ENCODE measurements at regions not wholly inside any gene's neighbourhood (a gene's known extent, or its start where the extent isn't known, plus 50 kb on each side); places are given as distances from the start of the nearest gene placed in this dataset.

DNA sequence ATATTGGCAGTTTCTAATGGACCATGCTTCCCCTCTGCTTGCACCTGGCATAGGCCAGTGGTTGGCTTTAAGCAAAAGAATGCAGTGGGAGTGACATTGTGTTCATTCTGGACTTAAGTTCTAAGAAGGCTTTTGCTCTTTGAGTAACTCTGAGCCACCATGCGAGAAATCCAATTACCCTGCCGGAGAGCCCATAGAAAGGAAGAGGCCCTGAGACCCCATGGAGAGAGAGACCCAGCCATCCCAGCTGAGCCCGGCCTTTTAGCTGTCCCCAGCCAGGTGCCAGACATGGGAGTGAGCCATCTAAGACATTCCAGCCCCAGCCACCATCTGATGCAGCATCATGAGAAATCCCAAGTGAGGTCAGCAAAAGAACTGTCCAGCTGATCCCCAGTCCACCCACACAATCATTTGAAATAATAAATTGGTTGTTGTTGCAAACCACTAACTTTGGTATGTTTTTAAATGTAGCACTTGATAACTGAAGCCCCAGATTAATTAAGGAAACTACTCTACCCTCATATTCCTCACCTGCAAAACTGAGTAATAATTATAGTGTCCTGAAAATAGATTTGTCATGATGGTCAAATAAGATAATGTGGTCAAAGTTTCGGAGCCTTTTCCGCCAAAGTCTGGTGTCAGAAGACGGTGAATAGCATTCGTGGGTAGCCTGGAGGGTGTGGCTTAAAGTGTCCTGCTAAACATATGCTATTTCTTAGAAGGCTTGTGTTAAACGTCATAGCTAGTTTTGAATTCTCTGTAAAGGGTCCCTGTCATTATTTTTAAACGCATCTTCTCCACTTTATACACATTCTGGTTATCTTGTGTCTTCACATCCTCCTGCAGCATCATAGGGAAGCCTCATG is 166.6 kb upstream of the PELI2 start:
- no peaks in the 10 kb centered on the region for H4K20me1 ChIP-seq (ENCODE audit: control insufficient read depth, extremely low read depth, insufficient read depth, low read length)
- H3K9ac ChIP-seq (ENCODE audit: insufficient read depth, low read length), result no peak overlapping the region
- H3K79me2 ChIP-seq (ENCODE audit: control insufficient read depth, insufficient read depth, low read length), result no peaks in the 10 kb centered on the region
- TF ChIP-seq, protein P1, sequence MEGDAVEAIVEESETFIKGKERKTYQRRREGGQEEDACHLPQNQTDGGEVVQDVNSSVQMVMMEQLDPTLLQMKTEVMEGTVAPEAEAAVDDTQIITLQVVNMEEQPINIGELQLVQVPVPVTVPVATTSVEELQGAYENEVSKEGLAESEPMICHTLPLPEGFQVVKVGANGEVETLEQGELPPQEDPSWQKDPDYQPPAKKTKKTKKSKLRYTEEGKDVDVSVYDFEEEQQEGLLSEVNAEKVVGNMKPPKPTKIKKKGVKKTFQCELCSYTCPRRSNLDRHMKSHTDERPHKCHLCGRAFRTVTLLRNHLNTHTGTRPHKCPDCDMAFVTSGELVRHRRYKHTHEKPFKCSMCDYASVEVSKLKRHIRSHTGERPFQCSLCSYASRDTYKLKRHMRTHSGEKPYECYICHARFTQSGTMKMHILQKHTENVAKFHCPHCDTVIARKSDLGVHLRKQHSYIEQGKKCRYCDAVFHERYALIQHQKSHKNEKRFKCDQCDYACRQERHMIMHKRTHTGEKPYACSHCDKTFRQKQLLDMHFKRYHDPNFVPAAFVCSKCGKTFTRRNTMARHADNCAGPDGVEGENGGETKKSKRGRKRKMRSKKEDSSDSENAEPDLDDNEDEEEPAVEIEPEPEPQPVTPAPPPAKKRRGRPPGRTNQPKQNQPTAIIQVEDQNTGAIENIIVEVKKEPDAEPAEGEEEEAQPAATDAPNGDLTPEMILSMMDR (conservative IDR thresholded peaks at IDR 0.05 in 1 of 2, IDR thresholded peaks at IDR 0.05 in 1 of 2; ENCODE audit: low read depth in 1 of 2, low read length in 2 of 2), result no peak
- TF ChIP-seq EZH2 (IDR thresholded peaks at IDR 0.05; ENCODE audit: low read length, missing control alignments), result no peak
- no peak overlapping the region for H2AFZ ChIP-seq (ENCODE audit: low read length)
- H3K4me2 ChIP-seq (ENCODE audit: extremely low read depth, insufficient read depth, low read length), result no peak overlapping the region
- no peaks in the 10 kb centered on the region for H3K4me1 ChIP-seq (ENCODE audit: control insufficient read depth, extremely low read depth, insufficient read depth, low read length)
- H3K4me3 ChIP-seq (replicated peaks in 1 of 4; ENCODE audit: control extremely low read depth in 1 of 4, insufficient read depth in 1 of 4, low read depth in 3 of 4, low read length in 4 of 4), result no peak overlapping the region
- no peaks in the 10 kb centered on the region for H3K27me3 ChIP-seq (ENCODE audit: control insufficient read depth, insufficient read depth, low read length)
- H3K36me3 ChIP-seq (ENCODE audit: control insufficient read depth, insufficient read depth, low read length), result no peaks in the 10 kb centered on the region
- H3K27ac ChIP-seq (ENCODE audit: insufficient read depth, low read length), result no peak overlapping the region
- H3K9me3 ChIP-seq (ENCODE audit: control insufficient read depth, insufficient read depth, low read depth, low read length), result no peaks in the 10 kb centered on the region
- peak in 1 of 2 donors; percentile 64 for DNase-seq (ENCODE audit: low read depth in 2 of 2)

DNA sequence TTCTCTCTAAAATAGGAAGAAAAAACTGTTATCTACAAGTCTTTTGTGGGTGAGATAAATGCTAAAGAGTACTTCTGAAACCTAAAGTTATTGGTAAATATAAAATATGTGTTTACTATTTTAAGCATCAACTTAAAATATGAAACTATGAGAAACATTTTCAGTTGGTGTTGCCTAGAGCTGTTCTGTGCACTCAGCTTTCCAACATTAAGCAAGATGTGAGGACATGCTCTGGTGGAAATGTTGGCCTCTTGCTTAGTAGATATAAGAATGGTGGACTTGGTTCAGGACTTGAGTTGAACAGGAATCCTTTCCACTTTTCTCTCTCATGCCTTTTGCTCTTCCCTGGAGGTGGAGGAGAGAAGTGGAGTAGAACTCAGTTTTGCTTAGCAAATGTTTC is 164.1 kb upstream of the PELI2 start:
- H3K27me3 ChIP-seq (ENCODE audit: control insufficient read depth, insufficient read depth, low read length), result no peaks in the 10 kb centered on the region

GRCh38 chr14:55955175-55955574 is 163.0 kb upstream of the PELI2 start:
- Histone ChIP-seq H2AFZ (ENCODE audit: low read length) (no peak overlapping the region), H3K79me2 (ENCODE audit: control insufficient read depth, insufficient read depth, low read length) (no peaks in the 10 kb centered on the region), H3K9ac (ENCODE audit: insufficient read depth, low read length) (no peak overlapping the region), H3K4me1 (ENCODE audit: control insufficient read depth, extremely low read depth, insufficient read depth, low read length) (no peaks in the 10 kb centered on the region), H3K4me2 (ENCODE audit: extremely low read depth, insufficient read depth, low read length) (no peak overlapping the region), H3K27me3 (ENCODE audit: control insufficient read depth, insufficient read depth, low read length) (no peaks in the 10 kb centered on the region), H3K27ac (ENCODE audit: insufficient read depth, low read length) (no peak overlapping the region), H3K4me3 (replicated peaks in 1 of 4; ENCODE audit: control extremely low read depth in 1 of 4, insufficient read depth in 1 of 4, low read depth in 3 of 4, low read length in 4 of 4) (no peak overlapping the region), H3K9me3 (ENCODE audit: control insufficient read depth, insufficient read depth, low read depth, low read length) (no peaks in the 10 kb centered on the region), H4K20me1 (ENCODE audit: control insufficient read depth, extremely low read depth, insufficient read depth, low read length) (no peaks in the 10 kb centered on the region), H3K36me3 (ENCODE audit: control insufficient read depth, insufficient read depth, low read length) (no peaks in the 10 kb centered on the region)
- DNase-seq (ENCODE audit: low read depth in 2 of 2), result no peak
- TF ChIP-seq, protein P1 (conservative IDR thresholded peaks at IDR 0.05 in 1 of 2, IDR thresholded peaks at IDR 0.05 in 1 of 2; ENCODE audit: low read depth in 1 of 2, low read length in 2 of 2), result no peak
- no peak for TF ChIP-seq EZH2 (IDR thresholded peaks at IDR 0.05; ENCODE audit: low read length, missing control alignments)

More for the DNA sequence above, 164.1 kb upstream of the PELI2 start:
- no peaks in the 10 kb centered on the region for H3K36me3 ChIP-seq (ENCODE audit: control insufficient read depth, insufficient read depth, low read length)
- no peaks in the 10 kb centered on the region for H4K20me1 ChIP-seq (ENCODE audit: control insufficient read depth, extremely low read depth, insufficient read depth, low read length)
- TF ChIP-seq, protein P1 (conservative IDR thresholded peaks at IDR 0.05 in 1 of 2, IDR thresholded peaks at IDR 0.05 in 1 of 2; ENCODE audit: low read depth in 1 of 2, low read length in 2 of 2), result no peak
- TF ChIP-seq EZH2 (IDR thresholded peaks at IDR 0.05; ENCODE audit: low read length, missing control alignments), result no peak
- no peaks in the 10 kb centered on the region for H3K9me3 ChIP-seq (ENCODE audit: control insufficient read depth, insufficient read depth, low read depth, low read length)
- H3K9ac ChIP-seq (ENCODE audit: insufficient read depth, low read length), result no peak overlapping the region
- H3K4me3 ChIP-seq (replicated peaks in 1 of 4; ENCODE audit: control extremely low read depth in 1 of 4, insufficient read depth in 1 of 4, low read depth in 3 of 4, low read length in 4 of 4), result no peak overlapping the region
- DNase-seq (ENCODE audit: low read depth in 2 of 2), result no peak
- H2AFZ ChIP-seq (ENCODE audit: low read length), result no peak overlapping the region
- H3K79me2 ChIP-seq (ENCODE audit: control insufficient read depth, insufficient read depth, low read length), result no peaks in the 10 kb centered on the region
- no peaks in the 10 kb centered on the region for H3K4me1 ChIP-seq (ENCODE audit: control insufficient read depth, extremely low read depth, insufficient read depth, low read length)
- H3K27ac ChIP-seq (ENCODE audit: insufficient read depth, low read length), result no peak overlapping the region
- no peak overlapping the region for H3K4me2 ChIP-seq (ENCODE audit: extremely low read depth, insufficient read depth, low read length)
